ENCODE measurements at regions not wholly inside any gene's neighbourhood (a gene's known extent, or its start where the extent isn't known, plus 50 kb on each side); places are given as distances from the start of the nearest gene placed in this dataset.

DNA sequence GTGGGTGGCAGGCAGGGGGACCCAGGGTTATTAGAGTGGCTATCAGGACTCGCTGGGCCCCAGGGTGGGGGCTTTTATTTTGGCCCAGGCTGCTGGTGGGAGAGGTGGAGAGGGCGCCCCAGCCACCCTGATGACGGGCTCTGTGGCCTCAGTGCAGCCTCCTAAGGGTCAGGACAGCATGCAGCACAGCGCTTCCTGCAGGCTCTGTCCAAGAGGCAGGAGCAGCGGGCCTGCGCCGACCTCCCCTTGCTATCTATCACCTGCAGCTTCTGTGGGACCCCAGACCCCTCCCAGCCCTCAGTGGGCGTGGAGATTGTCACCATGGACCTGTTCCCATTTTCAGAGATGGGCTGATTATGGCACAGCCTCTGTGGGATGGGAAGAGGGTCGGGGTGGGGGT lies 54.3 kb upstream of the PPARA start:
- Histone ChIP-seq H3K56ac (ENCODE audit: extremely low read depth, insufficient read depth, low read length) (no peak overlapping the region), H4K5ac (ENCODE audit: low read depth, low read length) (no peak overlapping the region), H3K9me1 (ENCODE audit: insufficient read depth, low read length) (peaks cover 6% of the 10 kb centered on the region; the same call in 1 of the 2 replicates), H3K36me3 (ENCODE audit: control insufficient read depth, insufficient read depth, low read length) (peaks cover 55% of the 10 kb centered on the region), H2AFZ (replicated peaks; ENCODE audit: low read length, poor library complexity) (no peak overlapping the region), H3K23ac (ENCODE audit: low read depth, low read length) (no peak overlapping the region), H3K18ac (ENCODE audit: low read depth, low read length) (no peak overlapping the region), H3K9me3 (ENCODE audit: control insufficient read depth, insufficient read depth, low read length) (no peaks in the 10 kb centered on the region), H2BK120ac (ENCODE audit: low read depth, low read length) (no peak overlapping the region), H4K20me1 (ENCODE audit: insufficient read depth, low read length) (peaks cover 68% of the 10 kb centered on the region), H2AK5ac (ENCODE audit: low read depth, low read length) (no peak overlapping the region), H3K27me3 (ENCODE audit: control insufficient read depth, insufficient read depth, low read length) (no peaks in the 10 kb centered on the region), H3K79me1 (ENCODE audit: low read depth in 1 of 2, low read length in 2 of 2) (peaks cover 18 to 88% of the 10 kb centered on the region in 2 experiments), H4K91ac (ENCODE audit: insufficient read depth, low read depth, low read length) (no peak overlapping the region), H4K8ac (ENCODE audit: low read depth in 2 of 2, low read length in 2 of 2) (no peak overlapping the region), H3K14ac (replicated peaks; ENCODE audit: low read depth, low read length) (no peak overlapping the region), H3K4me2 (ENCODE audit: low read depth, low read length) (no peak overlapping the region), H3K27ac (ENCODE audit: insufficient read depth, low read length) (no peak overlapping the region), H3K4me3 (ENCODE audit: insufficient read depth, low read depth, low read length) (no peak overlapping the region), H2AK9ac (replicated peaks; ENCODE audit: low read depth, low read length, poor library complexity) (no peak overlapping the region), H2BK15ac (ENCODE audit: low read depth, low read length) (no peak overlapping the region), H2BK20ac (ENCODE audit: low read depth, low read length) (no peak overlapping the region), H3K4ac (ENCODE audit: low read depth, low read length) (no peak overlapping the region), H3K4me1 (ENCODE audit: control insufficient read depth, insufficient read depth, low read length) (no peaks in the 10 kb centered on the region), H3K9ac (ENCODE audit: low read depth, low read length) (no peak overlapping the region), H2BK5ac (ENCODE audit: low read depth, low read length, poor library complexity, severe bottlenecking) (no peak overlapping the region)
- ChIA-PET CTCF (no interaction called here), POLR2A (ENCODE audit: unreplicated experiment) (no interaction called here)
- in situ Hi-C loops (cut with MboI; ENCODE audit: low sequenced_read_pairs), result no loop called here
- ATAC-seq (ENCODE audit: low read depth), result no peak
- intact Hi-C loops (cut with micrococcal nuclease), result no loop called here
- WGBS, 2 experiments (ENCODE audit: extremely low coverage in 2 of 2, insufficient read length in 1 of 2), result 100% methylated on average over 1 of the region's 9 CpGs; no CpG with 5 or more reads in 1 of the 2 experiments
- dilution Hi-C loops (cut with HindIII; ENCODE audit: low sequenced_read_pairs, unreplicated experiment), result no loop called here
- no peak for DNase-seq
- BruUV-seq (replicated peaks), result no TSS peak
- TF ChIP-seq POLR2A (IDR thresholded peaks at IDR 0.05; ENCODE audit: low read depth, low read length) (no peak), SMC3 (IDR thresholded peaks at IDR 0.05; ENCODE audit: low read depth, low read length) (no peak), CHD1 (IDR thresholded peaks at IDR 0.05; ENCODE audit: low read depth, low read length) (no peak), FOS (IDR thresholded peaks at IDR 0.05; ENCODE audit: low read depth, low read length) (no peak), MAZ (IDR thresholded peaks at IDR 0.05; ENCODE audit: borderline replicate concordance, low read depth, low read length) (no peak), NFE2L2 (IDR thresholded peaks at IDR 0.05; ENCODE audit: low read depth, low read length) (no peak), MXI1 (IDR thresholded peaks at IDR 0.05; ENCODE audit: borderline replicate concordance, low read depth, low read length) (no peak), RAD21 (IDR thresholded peaks at IDR 0.05; ENCODE audit: low read length) (no peak), BHLHE40 (IDR thresholded peaks at IDR 0.05; ENCODE audit: low read depth, low read length) (no peak), RCOR1 (IDR thresholded peaks at IDR 0.05; ENCODE audit: insufficient replicate concordance, low read length) (no peak), RFX5 (IDR thresholded peaks at IDR 0.05; ENCODE audit: low read depth, low read length) (no peak), CEBPB (IDR thresholded peaks at IDR 0.05; ENCODE audit: low read depth, low read length) (no peak), MAFK (IDR thresholded peaks at IDR 0.05; ENCODE audit: low read depth, low read length) (no peak)
- TF ChIP-seq, protein P1, sequence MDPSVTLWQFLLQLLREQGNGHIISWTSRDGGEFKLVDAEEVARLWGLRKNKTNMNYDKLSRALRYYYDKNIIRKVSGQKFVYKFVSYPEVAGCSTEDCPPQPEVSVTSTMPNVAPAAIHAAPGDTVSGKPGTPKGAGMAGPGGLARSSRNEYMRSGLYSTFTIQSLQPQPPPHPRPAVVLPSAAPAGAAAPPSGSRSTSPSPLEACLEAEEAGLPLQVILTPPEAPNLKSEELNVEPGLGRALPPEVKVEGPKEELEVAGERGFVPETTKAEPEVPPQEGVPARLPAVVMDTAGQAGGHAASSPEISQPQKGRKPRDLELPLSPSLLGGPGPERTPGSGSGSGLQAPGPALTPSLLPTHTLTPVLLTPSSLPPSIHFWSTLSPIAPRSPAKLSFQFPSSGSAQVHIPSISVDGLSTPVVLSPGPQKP (IDR thresholded peaks at IDR 0.05; ENCODE audit: borderline replicate concordance, low read depth, low read length), result no peak
- TF ChIP-seq, protein P2, sequence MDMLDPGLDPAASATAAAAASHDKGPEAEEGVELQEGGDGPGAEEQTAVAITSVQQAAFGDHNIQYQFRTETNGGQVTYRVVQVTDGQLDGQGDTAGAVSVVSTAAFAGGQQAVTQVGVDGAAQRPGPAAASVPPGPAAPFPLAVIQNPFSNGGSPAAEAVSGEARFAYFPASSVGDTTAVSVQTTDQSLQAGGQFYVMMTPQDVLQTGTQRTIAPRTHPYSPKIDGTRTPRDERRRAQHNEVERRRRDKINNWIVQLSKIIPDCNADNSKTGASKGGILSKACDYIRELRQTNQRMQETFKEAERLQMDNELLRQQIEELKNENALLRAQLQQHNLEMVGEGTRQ (IDR thresholded peaks at IDR 0.05; ENCODE audit: low read depth, low read length), result no peak
- TF ChIP-seq, protein P3, sequence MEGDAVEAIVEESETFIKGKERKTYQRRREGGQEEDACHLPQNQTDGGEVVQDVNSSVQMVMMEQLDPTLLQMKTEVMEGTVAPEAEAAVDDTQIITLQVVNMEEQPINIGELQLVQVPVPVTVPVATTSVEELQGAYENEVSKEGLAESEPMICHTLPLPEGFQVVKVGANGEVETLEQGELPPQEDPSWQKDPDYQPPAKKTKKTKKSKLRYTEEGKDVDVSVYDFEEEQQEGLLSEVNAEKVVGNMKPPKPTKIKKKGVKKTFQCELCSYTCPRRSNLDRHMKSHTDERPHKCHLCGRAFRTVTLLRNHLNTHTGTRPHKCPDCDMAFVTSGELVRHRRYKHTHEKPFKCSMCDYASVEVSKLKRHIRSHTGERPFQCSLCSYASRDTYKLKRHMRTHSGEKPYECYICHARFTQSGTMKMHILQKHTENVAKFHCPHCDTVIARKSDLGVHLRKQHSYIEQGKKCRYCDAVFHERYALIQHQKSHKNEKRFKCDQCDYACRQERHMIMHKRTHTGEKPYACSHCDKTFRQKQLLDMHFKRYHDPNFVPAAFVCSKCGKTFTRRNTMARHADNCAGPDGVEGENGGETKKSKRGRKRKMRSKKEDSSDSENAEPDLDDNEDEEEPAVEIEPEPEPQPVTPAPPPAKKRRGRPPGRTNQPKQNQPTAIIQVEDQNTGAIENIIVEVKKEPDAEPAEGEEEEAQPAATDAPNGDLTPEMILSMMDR (conservative IDR thresholded peaks at IDR 0.05; ENCODE audit: low read depth, low read length), result no peak

All from IMR-90 (cell line).